ENCODE measurements at regions not wholly inside any gene's neighbourhood (a gene's known extent, or its start where the extent isn't known, plus 50 kb on each side); places are given as distances from the start of the nearest gene placed in this dataset.

GRCh38 chr12:115249671-115250278 is 565.8 kb upstream of the TBX3 start:
- H3K9ac ChIP-seq (ENCODE audit: low read depth, low read length) = no peak overlapping the region
- no peak overlapping the region for H3K4me3 ChIP-seq (ENCODE audit: low read length)
- no peaks in the 10 kb centered on the region for H3K36me3 ChIP-seq (ENCODE audit: insufficient read depth, low read length)
- no peaks in the 10 kb centered on the region for H3K9me3 ChIP-seq (replicated peaks; ENCODE audit: low read length)
- no peaks in the 10 kb centered on the region for H3K4me1 ChIP-seq (ENCODE audit: control insufficient read depth, insufficient read depth, low read length)
- no peaks in the 10 kb centered on the region for H3K27me3 ChIP-seq (ENCODE audit: control insufficient read depth, insufficient read depth, low read length)
- no peak overlapping the region for H3K4me2 ChIP-seq (ENCODE audit: low read length)

GRCh38 chr12:115245020-115245419 is 561.0 kb upstream of the TBX3 start:
- H3K9ac ChIP-seq (ENCODE audit: low read depth, low read length) = no peak overlapping the region
- no peak overlapping the region for H3K4me2 ChIP-seq (ENCODE audit: low read length)
- H3K36me3 ChIP-seq (ENCODE audit: insufficient read depth, low read length) = no peaks in the 10 kb centered on the region

GRCh38 chr12:115243933-115244628 is 560.1 kb upstream of the TBX3 start:
- no peaks in the 10 kb centered on the region for H3K36me3 ChIP-seq (ENCODE audit: insufficient read depth, low read length)
- no peak overlapping the region for H3K4me2 ChIP-seq (ENCODE audit: low read length)
- no peaks in the 10 kb centered on the region for H3K4me1 ChIP-seq (ENCODE audit: control insufficient read depth, insufficient read depth, low read length)
- H3K9me3 ChIP-seq (replicated peaks; ENCODE audit: low read length) = no peaks in the 10 kb centered on the region
- H3K4me3 ChIP-seq (ENCODE audit: low read length) = no peak overlapping the region
- H3K9ac ChIP-seq (ENCODE audit: low read depth, low read length) = no peak overlapping the region
- H3K27me3 ChIP-seq (ENCODE audit: control insufficient read depth, insufficient read depth, low read length) = no peaks in the 10 kb centered on the region

More at GRCh38 chr12:115245020-115245419, 561.0 kb upstream of the TBX3 start:
- H3K4me3 ChIP-seq (ENCODE audit: low read length) = no peak overlapping the region
- no peaks in the 10 kb centered on the region for H3K27me3 ChIP-seq (ENCODE audit: control insufficient read depth, insufficient read depth, low read length)
- H3K4me1 ChIP-seq (ENCODE audit: control insufficient read depth, insufficient read depth, low read length) = no peaks in the 10 kb centered on the region
- H3K9me3 ChIP-seq (replicated peaks; ENCODE audit: low read length) = no peaks in the 10 kb centered on the region

- no peaks in the 10 kb centered on the region for H3K36me3 ChIP-seq (ENCODE audit: insufficient read depth, low read length)
- H3K4me3 ChIP-seq (ENCODE audit: low read length) = no peak overlapping the region
- H3K4me2 ChIP-seq (ENCODE audit: low read length) = no peak overlapping the region
- peaks cover 3% of the 10 kb centered on the region for H3K27me3 ChIP-seq (ENCODE audit: control insufficient read depth, insufficient read depth, low read length)
- H3K4me1 ChIP-seq (ENCODE audit: control insufficient read depth, insufficient read depth, low read length) = no peaks in the 10 kb centered on the region
- H3K9me3 ChIP-seq (replicated peaks; ENCODE audit: low read length) = no peaks in the 10 kb centered on the region
- no peak overlapping the region for H3K9ac ChIP-seq (ENCODE audit: low read depth, low read length)
Measured at GRCh38 chr12:115240251-115240650, 556.3 kb upstream of the TBX3 start.

- Histone ChIP-seq H3K4me3 (ENCODE audit: low read length) (no peak overlapping the region), H3K9ac (ENCODE audit: low read depth, low read length) (no peak overlapping the region), H3K4me2 (ENCODE audit: low read length) (no peak overlapping the region), H3K27me3 (ENCODE audit: control insufficient read depth, insufficient read depth, low read length) (peaks cover 3% of the 10 kb centered on the region), H3K36me3 (ENCODE audit: insufficient read depth, low read length) (no peaks in the 10 kb centered on the region), H3K9me3 (replicated peaks; ENCODE audit: low read length) (no peaks in the 10 kb centered on the region), H3K4me1 (ENCODE audit: control insufficient read depth, insufficient read depth, low read length) (no peaks in the 10 kb centered on the region)
Measured at GRCh38 chr12:115235880-115236279, 551.9 kb upstream of the TBX3 start.

GRCh38 chr12:115233891-115234543 is 550.0 kb upstream of the TBX3 start:
- Histone ChIP-seq H3K4me2 (ENCODE audit: low read length) (no peak overlapping the region), H3K4me3 (ENCODE audit: low read length) (no peak overlapping the region), H3K9ac (ENCODE audit: low read depth, low read length) (no peak overlapping the region), H3K9me3 (replicated peaks; ENCODE audit: low read length) (no peaks in the 10 kb centered on the region), H3K36me3 (ENCODE audit: insufficient read depth, low read length) (no peaks in the 10 kb centered on the region), H3K27me3 (ENCODE audit: control insufficient read depth, insufficient read depth, low read length) (peaks cover 3% of the 10 kb centered on the region), H3K4me1 (ENCODE audit: control insufficient read depth, insufficient read depth, low read length) (no peaks in the 10 kb centered on the region)

GRCh38 chr12:115232455-115233156 is 548.6 kb upstream of the TBX3 start:
- Histone ChIP-seq H3K9me3 (replicated peaks; ENCODE audit: low read length) (no peaks in the 10 kb centered on the region), H3K27me3 (ENCODE audit: control insufficient read depth, insufficient read depth, low read length) (no peaks in the 10 kb centered on the region), H3K36me3 (ENCODE audit: insufficient read depth, low read length) (no peaks in the 10 kb centered on the region), H3K4me3 (ENCODE audit: low read length) (no peak overlapping the region), H3K9ac (ENCODE audit: low read depth, low read length) (no peak overlapping the region), H3K4me2 (ENCODE audit: low read length) (no peak overlapping the region), H3K4me1 (ENCODE audit: control insufficient read depth, insufficient read depth, low read length) (peaks cover 5% of the 10 kb centered on the region)

GRCh38 chr12:115230606-115231005 is 546.6 kb upstream of the TBX3 start:
- no peak overlapping the region for H3K4me3 ChIP-seq (ENCODE audit: low read length)
- no peaks in the 10 kb centered on the region for H3K36me3 ChIP-seq (ENCODE audit: insufficient read depth, low read length)
- no peak overlapping the region for H3K4me2 ChIP-seq (ENCODE audit: low read length)
- no peak overlapping the region for H3K9ac ChIP-seq (ENCODE audit: low read depth, low read length)
- no peaks in the 10 kb centered on the region for H3K27me3 ChIP-seq (ENCODE audit: control insufficient read depth, insufficient read depth, low read length)
- peaks cover 13% of the 10 kb centered on the region for H3K4me1 ChIP-seq (ENCODE audit: control insufficient read depth, insufficient read depth, low read length)
- H3K9me3 ChIP-seq (replicated peaks; ENCODE audit: low read length) = no peaks in the 10 kb centered on the region

GRCh38 chr12:115229517-115229916 is 545.5 kb upstream of the TBX3 start:
- Histone ChIP-seq H3K36me3 (ENCODE audit: insufficient read depth, low read length) (no peaks in the 10 kb centered on the region), H3K27me3 (ENCODE audit: control insufficient read depth, insufficient read depth, low read length) (no peaks in the 10 kb centered on the region), H3K4me1 (ENCODE audit: control insufficient read depth, insufficient read depth, low read length) (peaks cover 13% of the 10 kb centered on the region), H3K4me3 (ENCODE audit: low read length) (no peak overlapping the region), H3K4me2 (ENCODE audit: low read length) (no peak overlapping the region), H3K9ac (ENCODE audit: low read depth, low read length) (no peak overlapping the region), H3K9me3 (replicated peaks; ENCODE audit: low read length) (no peaks in the 10 kb centered on the region)

- Histone ChIP-seq H3K9ac (ENCODE audit: low read depth, low read length) (no peak overlapping the region), H3K36me3 (ENCODE audit: insufficient read depth, low read length) (no peaks in the 10 kb centered on the region), H3K9me3 (replicated peaks; ENCODE audit: low read length) (no peaks in the 10 kb centered on the region), H3K27me3 (ENCODE audit: control insufficient read depth, insufficient read depth, low read length) (no peaks in the 10 kb centered on the region), H3K4me3 (ENCODE audit: low read length) (no peak overlapping the region), H3K4me1 (ENCODE audit: control insufficient read depth, insufficient read depth, low read length) (peaks cover 21% of the 10 kb centered on the region), H3K4me2 (ENCODE audit: low read length) (no peak overlapping the region)
Measured at GRCh38 chr12:115228434-115228833, 544.5 kb upstream of the TBX3 start.

- Histone ChIP-seq H3K4me3 (ENCODE audit: low read length) (no peak overlapping the region), H3K27me3 (ENCODE audit: control insufficient read depth, insufficient read depth, low read length) (no peaks in the 10 kb centered on the region), H3K36me3 (ENCODE audit: insufficient read depth, low read length) (no peaks in the 10 kb centered on the region), H3K4me2 (ENCODE audit: low read length) (peak overlapping the region; percentile 24), H3K9me3 (replicated peaks; ENCODE audit: low read length) (no peaks in the 10 kb centered on the region), H3K4me1 (ENCODE audit: control insufficient read depth, insufficient read depth, low read length) (peaks cover 29% of the 10 kb centered on the region), H3K9ac (ENCODE audit: low read depth, low read length) (no peak overlapping the region)
Measured at GRCh38 chr12:115227137-115227615, 543.2 kb upstream of the TBX3 start.

All from skeletal muscle satellite cell (primary cell).